GM12878 (cell line): ENCODE measurements at regions not wholly inside any gene's neighbourhood (a gene's known extent, or its start where the extent isn't known, plus 50 kb on each side); places are given as distances from the start of the nearest gene placed in this dataset.

ENCODE experiments used
- ATAC-seq: fragments of 200-7000 bp; cut with Tn5 transposase; 3 replicates; pipeline ENCODE4 v1.9.1; 2020; ENCODE audit warnings: mild to moderate bottlenecking, moderate library complexity
- BruUV-seq: library from RNA; stranded (reverse); fragments of 400-500 nt; replicated peaks from 2 replicates; lab custom pipeline; 2021; lab: Mats Ljungman, UMichigan
- CTCF ChIA-PET: fragments of 300-600 bp; sonication (Branson Sonifier 250); formaldehyde crosslinking; extraction: SDS; loops from one replicate; lab custom pipeline; 2021; ENCODE audit warnings: inconsistent platforms; lab: Yijun Ruan, JAX
- POLR2A ChIA-PET: fragments of 350-600 bp; formaldehyde crosslinking; extraction: SDS; loops from one replicate; lab custom pipeline; 2021; ENCODE audit warnings: inconsistent platforms; lab: Charles Lee
- RAD21 ChIA-PET: fragments of 300-600 bp; sonication (Branson Sonifier 250); formaldehyde crosslinking; loops from one replicate; lab custom pipeline; 2023; ENCODE audit warnings: antibody characterized with exemption; ENCODE audit not compliant: unreplicated experiment; lab: Charles Lee
- SMC1A ChIA-PET: fragments of 300-600 bp; sonication (Branson Sonifier 250); formaldehyde crosslinking; loops from one replicate; lab custom pipeline; 2023; ENCODE audit not compliant: unreplicated experiment, uncharacterized antibody; lab: Charles Lee
- DNase-seq: peaks from one replicate; pipeline ENCODE4 v3.0.0-alpha.2; 2011; ENCODE audit warnings: low read depth, low spot score
- FAIRE-seq: peaks from 3 replicates; lab custom pipeline; 2011; peaks lifted over from hg19 to GRCh38; lab: Jason Lieb, UNC
- H2AFZ ChIP-seq: 2 replicates; pipeline ENCODE4 v1.6.0; 2011; ENCODE audit warnings: low read depth, low read length, control low read depth; ENCODE audit not compliant: control insufficient read depth
- H3K27ac ChIP-seq: 2 replicates; pipeline ENCODE4 v1.5.1; 2011; ENCODE audit warnings: control low read depth; ENCODE audit not compliant: control insufficient read depth, insufficient read depth
- H3K27me3 ChIP-seq, 2 experiments: replicated peaks in 1 of 2; 2 replicates each; pipeline versions ENCODE4 v1.6.0 to v1.6.1; 2011; ENCODE audit warnings: low read length in 1 of 2; ENCODE audit not compliant: control insufficient read depth in 2 of 2, insufficient read depth in 2 of 2
- H3K36me3 ChIP-seq, 2 experiments: 2 replicates each; pipeline ENCODE4 v1.5.1; 2011; ENCODE audit warnings: low read length in 1 of 2; ENCODE audit not compliant: control insufficient read depth in 2 of 2, insufficient read depth in 2 of 2
- H3K4me1 ChIP-seq: 2 replicates; pipeline ENCODE4 v1.6.1; 2011; ENCODE audit warnings: mild to moderate bottlenecking, low read length, moderate library complexity, mixed read lengths; ENCODE audit not compliant: control insufficient read depth, insufficient read depth
- H3K4me2 ChIP-seq: 2 replicates; pipeline ENCODE4 v1.6.0; 2011; ENCODE audit warnings: control low read depth; ENCODE audit not compliant: control insufficient read depth, insufficient read depth
- H3K4me3 ChIP-seq: fragments of 200-600 bp; sonication (generic); 2 replicates; pipeline ENCODE4 v1.5.1; 2016
- H3K79me2 ChIP-seq: 2 replicates; pipeline ENCODE4 v1.6.0; 2011; ENCODE audit warnings: low read length; ENCODE audit not compliant: control insufficient read depth, insufficient read depth
- H3K9ac ChIP-seq: 2 replicates; pipeline ENCODE4 v1.8.0; 2011; ENCODE audit warnings: low read length, control low read depth, mixed read lengths; ENCODE audit not compliant: control insufficient read depth, insufficient read depth
- H3K9me3 ChIP-seq: replicated peaks from 3 replicates; pipeline ENCODE4 v1.5.1; 2011; ENCODE audit warnings: mild to moderate bottlenecking, low read length; ENCODE audit not compliant: control insufficient read depth, insufficient read depth
- H4K20me1 ChIP-seq: 2 replicates; pipeline ENCODE4 v1.6.0; 2011; ENCODE audit not compliant: control insufficient read depth, insufficient read depth
- BHLHE40 ChIP-seq, 2 experiments: fragments of 450-650 bp in 1 of 2; IDR thresholded peaks; 2 replicates each; pipeline ENCODE4 v1.6.1; 2011 to 2017; ENCODE audit warnings: low read depth in 2 of 2, borderline replicate concordance in 1 of 2, improper control_type of control experiment in 1 of 2, low read length in 1 of 2, mild to moderate bottlenecking in 1 of 2
- DPF2 ChIP-seq: fragments of 450-650 bp; IDR thresholded peaks from 2 replicates; pipeline ENCODE4 v1.6.1; 2017; ENCODE audit warnings: mild to moderate bottlenecking
- IRF4 ChIP-seq: IDR thresholded peaks from 2 replicates; pipeline ENCODE4 v1.6.1; 2011; ENCODE audit warnings: low read depth, low read length
- KDM1A ChIP-seq: fragments of 200-600 bp; sonication (generic); IDR thresholded peaks from 2 replicates; pipeline ENCODE4 v1.6.1; 2016; ENCODE audit warnings: borderline replicate concordance
- MAX ChIP-seq: IDR thresholded peaks from 2 replicates; pipeline ENCODE4 v1.6.1; 2012; ENCODE audit warnings: low read depth, low read length, improper control_type of control experiment
- MEF2B ChIP-seq: fragments of 450-650 bp; IDR thresholded peaks from 2 replicates; pipeline ENCODE4 v1.6.1; 2018; ENCODE audit warnings: mild to moderate bottlenecking, moderate library complexity; ENCODE audit not compliant: partially characterized antibody, poor library complexity, severe bottlenecking
- MLLT1 ChIP-seq: fragments of 450-650 bp; IDR thresholded peaks from 2 replicates; pipeline ENCODE4 v1.6.1; 2016; ENCODE audit warnings: mild to moderate bottlenecking
- NBN ChIP-seq: fragments of 450-650 bp; IDR thresholded peaks from 2 replicates; pipeline ENCODE4 v1.6.1; 2016
- RB1 ChIP-seq: fragments of 450-650 bp; formaldehyde crosslinking; IDR thresholded peaks from 2 replicates; pipeline ENCODE4 v1.6.1; 2017; ENCODE audit warnings: mild to moderate bottlenecking, borderline replicate concordance
- RFX5 ChIP-seq: IDR thresholded peaks from 2 replicates; pipeline ENCODE4 v1.6.1; 2011; ENCODE audit warnings: low read depth, low read length, improper control_type of control experiment
- SMARCA5 ChIP-seq: fragments of 450-650 bp; IDR thresholded peaks from 2 replicates; pipeline ENCODE4 v1.6.1; 2017; ENCODE audit warnings: mild to moderate bottlenecking
- SREBF2 ChIP-seq: IDR thresholded peaks from 2 replicates; pipeline ENCODE4 v1.6.1; 2012; ENCODE audit warnings: mild to moderate bottlenecking, low read length
- ZBED1 ChIP-seq: IDR thresholded peaks from 2 replicates; pipeline ENCODE4 v1.6.1; 2016; ENCODE audit warnings: borderline replicate concordance
- WGBS: methylation state at CpG from one replicate; pipeline ENCODE4 v1.1.6; 2016; ENCODE audit warnings: low lambda C conversion rate; ENCODE audit not compliant: insufficient replicate concordance, insufficient coverage; ENCODE audit errors: missing lambda C conversion rate; 5-methylcytosine and 5-hydroxymethylcytosine counted together
- in situ Hi-C: fragments of 300-500 bp; cut with MboI; formaldehyde crosslinking; loops from 9 replicates; pipeline ENCODE4 v1.14.3; 2018; ENCODE audit warnings: mixed read lengths
- intact Hi-C: fragments of 100-400 bp; cut with micrococcal nuclease; formaldehyde crosslinking; loops from one replicate; pipeline ENCODE4 v1.14.2; 2022; ENCODE audit not compliant: unreplicated experiment
- TF ChIP-seq, protein P1 (sequence below): fragments of 150-350 bp; IDR thresholded peaks from 2 replicates; pipeline ENCODE4 v1.6.1; 2014; ENCODE audit warnings: mild to moderate bottlenecking, low read depth, low read length

- CTCF ChIA-PET = interaction anchor here (0.9 to 1.4 kb wide), 2 partner anchors 19 to 33 kb away, joined by 5 read pairs; no protein-coding TSS in a partner anchor
These were observed 733.2 kb upstream of the GOLIM4 start for GRCh38 chr3:168828943-168829342.

More at GRCh38 chr3:168828943-168829342, 733.2 kb upstream of the GOLIM4 start:
- in situ Hi-C loops (no loop called here), intact Hi-C loops (no loop called here)
- TF ChIP-seq SMARCA5 (no peak), DPF2 (no peak), NBN (no peak), SREBF2 (no peak), IRF4 (no peak), MLLT1 (no peak), ZBED1 (no peak), MAX (no peak), MEF2B (no peak), BHLHE40 (IDR thresholded peaks at IDR 0.05; ENCODE audit: borderline replicate concordance in 1 of 2, low read depth in 2 of 2, low read length in 1 of 2) (no peak), RB1 (no peak), KDM1A (no peak), RFX5 (no peak)
- TF ChIP-seq, protein P1, sequence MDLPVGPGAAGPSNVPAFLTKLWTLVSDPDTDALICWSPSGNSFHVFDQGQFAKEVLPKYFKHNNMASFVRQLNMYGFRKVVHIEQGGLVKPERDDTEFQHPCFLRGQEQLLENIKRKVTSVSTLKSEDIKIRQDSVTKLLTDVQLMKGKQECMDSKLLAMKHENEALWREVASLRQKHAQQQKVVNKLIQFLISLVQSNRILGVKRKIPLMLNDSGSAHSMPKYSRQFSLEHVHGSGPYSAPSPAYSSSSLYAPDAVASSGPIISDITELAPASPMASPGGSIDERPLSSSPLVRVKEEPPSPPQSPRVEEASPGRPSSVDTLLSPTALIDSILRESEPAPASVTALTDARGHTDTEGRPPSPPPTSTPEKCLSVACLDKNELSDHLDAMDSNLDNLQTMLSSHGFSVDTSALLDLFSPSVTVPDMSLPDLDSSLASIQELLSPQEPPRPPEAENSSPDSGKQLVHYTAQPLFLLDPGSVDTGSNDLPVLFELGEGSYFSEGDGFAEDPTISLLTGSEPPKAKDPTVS = no peak
- Histone ChIP-seq H3K36me3 (no peaks in the 10 kb centered on the region), H3K4me2 (no peak overlapping the region), H2AFZ (no peak overlapping the region), H3K9me3 (no peaks in the 10 kb centered on the region), H4K20me1 (no peaks in the 10 kb centered on the region), H3K9ac (no peak overlapping the region), H3K4me1 (no peaks in the 10 kb centered on the region), H3K27me3 (no peaks in the 10 kb centered on the region), H3K4me3 (no peak overlapping the region), H3K27ac (no peak overlapping the region), H3K79me2 (no peaks in the 10 kb centered on the region)
- DNase-seq (no peak), ATAC-seq (no peak), FAIRE-seq (no peak)
- BruUV-seq = no TSS peak
- POLR2A ChIA-PET = no interaction called here
- SMC1A ChIA-PET = no interaction called here
- 55% methylated on average over 5 of the region's 5 CpGs for WGBS
- RAD21 ChIA-PET = no interaction called here
